ENCODE measurements at regions not wholly inside any gene's neighbourhood (a gene's known extent, or its start where the extent isn't known, plus 50 kb on each side); places are given as distances from the start of the nearest gene placed in this dataset.

DNA sequence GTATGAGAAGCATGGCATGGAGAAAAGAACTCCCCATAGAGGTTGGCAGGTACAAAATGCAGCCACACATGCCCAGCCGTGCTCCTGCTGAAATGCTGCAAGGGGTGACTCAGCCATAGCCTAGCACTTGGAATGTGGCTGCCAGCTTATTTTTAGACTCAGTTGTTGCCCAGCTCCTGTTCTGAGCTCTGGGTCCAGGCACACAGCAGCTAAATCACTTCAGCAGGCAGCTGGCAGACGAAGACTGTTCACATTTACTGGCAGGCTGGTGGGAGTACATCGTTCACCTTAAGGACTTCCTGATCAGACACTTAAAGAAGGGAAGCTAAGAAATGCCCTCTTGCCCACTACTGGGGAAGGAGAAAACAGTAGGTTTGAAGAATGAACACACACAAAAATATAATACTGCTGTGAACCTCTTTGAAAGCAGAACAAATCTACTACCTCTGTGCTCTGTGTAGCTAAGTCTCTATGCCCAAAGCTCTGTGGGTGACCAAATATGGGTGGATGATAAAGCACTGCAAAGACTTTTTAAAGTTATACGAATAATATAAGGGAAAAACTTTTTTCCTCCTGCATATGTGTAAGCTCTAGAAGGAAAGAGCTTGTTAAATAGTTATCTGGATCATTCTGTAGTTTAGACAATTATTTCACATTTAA is 146.1 kb downstream of the LNPK start:
- TF ChIP-seq, protein P1, sequence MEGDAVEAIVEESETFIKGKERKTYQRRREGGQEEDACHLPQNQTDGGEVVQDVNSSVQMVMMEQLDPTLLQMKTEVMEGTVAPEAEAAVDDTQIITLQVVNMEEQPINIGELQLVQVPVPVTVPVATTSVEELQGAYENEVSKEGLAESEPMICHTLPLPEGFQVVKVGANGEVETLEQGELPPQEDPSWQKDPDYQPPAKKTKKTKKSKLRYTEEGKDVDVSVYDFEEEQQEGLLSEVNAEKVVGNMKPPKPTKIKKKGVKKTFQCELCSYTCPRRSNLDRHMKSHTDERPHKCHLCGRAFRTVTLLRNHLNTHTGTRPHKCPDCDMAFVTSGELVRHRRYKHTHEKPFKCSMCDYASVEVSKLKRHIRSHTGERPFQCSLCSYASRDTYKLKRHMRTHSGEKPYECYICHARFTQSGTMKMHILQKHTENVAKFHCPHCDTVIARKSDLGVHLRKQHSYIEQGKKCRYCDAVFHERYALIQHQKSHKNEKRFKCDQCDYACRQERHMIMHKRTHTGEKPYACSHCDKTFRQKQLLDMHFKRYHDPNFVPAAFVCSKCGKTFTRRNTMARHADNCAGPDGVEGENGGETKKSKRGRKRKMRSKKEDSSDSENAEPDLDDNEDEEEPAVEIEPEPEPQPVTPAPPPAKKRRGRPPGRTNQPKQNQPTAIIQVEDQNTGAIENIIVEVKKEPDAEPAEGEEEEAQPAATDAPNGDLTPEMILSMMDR (IDR thresholded peaks at IDR 0.05) = no peak
- DNase-seq = no peak
- H3K36me3 Mint-ChIP-seq (ENCODE audit: low read depth) = no peaks in the 10 kb centered on the region
- H3K4me1 Mint-ChIP-seq = peaks cover 44% of the 10 kb centered on the region
- H3K4me3 Mint-ChIP-seq = no peak overlapping the region
- peaks cover 3% of the 10 kb centered on the region for H3K9me3 Mint-ChIP-seq
- H3K27ac Mint-ChIP-seq = no peak overlapping the region
- peaks cover 5% of the 10 kb centered on the region for H3K27me3 Mint-ChIP-seq (ENCODE audit: low read depth, poor library complexity)

DNA sequence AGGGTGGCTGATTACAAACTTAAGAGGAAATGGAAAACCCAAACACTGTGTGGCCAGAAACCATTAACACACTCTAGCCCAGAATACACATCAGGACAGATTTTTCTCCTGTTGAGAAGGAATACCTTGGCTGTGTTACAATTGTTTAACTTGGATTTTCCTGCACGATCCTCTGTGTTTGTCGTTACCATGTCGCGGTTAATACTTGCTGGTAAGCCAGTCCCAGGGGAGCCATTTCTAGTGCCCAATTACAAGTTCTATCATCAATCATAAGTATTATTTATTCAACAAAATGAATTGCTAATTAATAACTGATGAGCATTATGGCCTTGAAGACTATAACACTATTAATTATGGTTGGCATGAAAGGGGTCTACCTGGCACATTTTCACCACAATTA is 146.8 kb downstream of the LNPK start:
- H3K36me3 Mint-ChIP-seq (ENCODE audit: low read depth) = no peaks in the 10 kb centered on the region
- peaks cover 3% of the 10 kb centered on the region for H3K9me3 Mint-ChIP-seq
- H3K27ac Mint-ChIP-seq = no peak overlapping the region
- H3K4me3 Mint-ChIP-seq = no peak overlapping the region
- TF ChIP-seq, protein P1 (IDR thresholded peaks at IDR 0.05) = no peak
- peaks cover 44% of the 10 kb centered on the region for H3K4me1 Mint-ChIP-seq
- DNase-seq = no peak
- H3K27me3 Mint-ChIP-seq (ENCODE audit: low read depth, poor library complexity) = peaks cover 5% of the 10 kb centered on the region

DNA sequence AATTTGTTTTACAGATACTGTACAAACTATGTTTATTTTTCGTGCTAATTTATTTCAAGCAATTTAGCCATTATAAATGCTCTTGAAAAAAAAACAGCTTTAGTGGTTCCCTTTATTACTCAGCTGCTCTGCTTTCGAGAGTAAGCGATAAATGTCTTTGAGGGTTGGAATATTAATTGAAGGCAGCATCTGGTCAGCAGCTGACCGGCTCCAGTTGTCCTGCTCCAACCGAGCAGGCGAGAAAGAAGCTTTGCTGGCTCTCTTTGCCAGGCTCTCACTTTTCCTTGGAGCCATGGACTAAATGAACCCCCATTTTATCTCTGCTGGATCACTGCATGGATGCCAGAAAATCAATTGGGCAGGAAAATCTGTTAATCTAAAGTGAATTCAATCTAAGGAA is 147.4 kb downstream of the LNPK start:
- TF ChIP-seq, protein P1 (IDR thresholded peaks at IDR 0.05) = no peak
- peaks cover 5% of the 10 kb centered on the region for H3K27me3 Mint-ChIP-seq (ENCODE audit: low read depth, poor library complexity)
- no peak overlapping the region for H3K27ac Mint-ChIP-seq
- H3K9me3 Mint-ChIP-seq = no peaks in the 10 kb centered on the region
- no peak for DNase-seq
- no peaks in the 10 kb centered on the region for H3K36me3 Mint-ChIP-seq (ENCODE audit: low read depth)
- H3K4me1 Mint-ChIP-seq = peaks cover 44% of the 10 kb centered on the region
- no peak overlapping the region for H3K4me3 Mint-ChIP-seq

DNA sequence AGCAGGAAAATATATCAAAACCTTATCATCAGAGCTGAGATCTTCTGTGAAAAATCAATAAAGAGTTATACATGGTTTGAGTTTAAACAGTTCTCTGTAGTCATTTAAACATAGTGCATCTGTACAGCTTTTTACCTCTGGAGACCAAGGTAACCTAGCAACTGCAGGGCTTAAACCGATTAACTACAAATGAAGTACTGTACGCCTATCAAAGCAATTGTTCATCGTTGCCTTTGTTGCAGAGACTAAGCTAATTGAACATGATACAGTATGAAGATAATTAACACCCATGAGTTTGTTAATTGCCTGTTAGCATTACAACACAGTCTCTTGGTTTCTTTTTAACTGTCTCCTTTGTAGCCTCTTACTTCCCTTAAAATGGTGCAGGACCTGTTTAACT is 147.9 kb downstream of the LNPK start:
- Mint-ChIP-seq H3K36me3 (ENCODE audit: low read depth) (no peaks in the 10 kb centered on the region), H3K27ac (no peak overlapping the region), H3K4me1 (peaks cover 44% of the 10 kb centered on the region), H3K27me3 (ENCODE audit: low read depth, poor library complexity) (peaks cover 5% of the 10 kb centered on the region), H3K9me3 (no peaks in the 10 kb centered on the region), H3K4me3 (no peak overlapping the region)
- DNase-seq = no peak
- TF ChIP-seq, protein P1 (IDR thresholded peaks at IDR 0.05) = no peak

DNA sequence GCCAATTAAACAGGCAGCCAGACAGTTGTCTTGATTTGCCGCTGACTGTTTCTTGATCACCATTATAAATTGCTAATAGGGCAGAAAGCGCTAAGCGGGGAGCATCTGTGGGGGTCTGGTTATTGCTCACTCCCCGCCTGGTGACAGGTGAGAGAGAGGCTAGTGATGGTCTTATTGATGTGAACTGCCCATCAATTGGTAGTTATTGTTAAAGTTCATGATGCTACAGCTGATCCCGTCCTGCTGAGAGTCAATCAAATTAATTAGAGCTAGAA is 148.5 kb downstream of the LNPK start:
- H3K4me3 Mint-ChIP-seq = no peak overlapping the region
- peaks cover 44% of the 10 kb centered on the region for H3K4me1 Mint-ChIP-seq
- no peak for DNase-seq
- TF ChIP-seq, protein P1 (IDR thresholded peaks at IDR 0.05) = no peak
- no peaks in the 10 kb centered on the region for H3K9me3 Mint-ChIP-seq
- H3K36me3 Mint-ChIP-seq (ENCODE audit: low read depth) = no peaks in the 10 kb centered on the region
- H3K27me3 Mint-ChIP-seq (ENCODE audit: low read depth, poor library complexity) = peaks cover 5% of the 10 kb centered on the region
- no peak overlapping the region for H3K27ac Mint-ChIP-seq

DNA sequence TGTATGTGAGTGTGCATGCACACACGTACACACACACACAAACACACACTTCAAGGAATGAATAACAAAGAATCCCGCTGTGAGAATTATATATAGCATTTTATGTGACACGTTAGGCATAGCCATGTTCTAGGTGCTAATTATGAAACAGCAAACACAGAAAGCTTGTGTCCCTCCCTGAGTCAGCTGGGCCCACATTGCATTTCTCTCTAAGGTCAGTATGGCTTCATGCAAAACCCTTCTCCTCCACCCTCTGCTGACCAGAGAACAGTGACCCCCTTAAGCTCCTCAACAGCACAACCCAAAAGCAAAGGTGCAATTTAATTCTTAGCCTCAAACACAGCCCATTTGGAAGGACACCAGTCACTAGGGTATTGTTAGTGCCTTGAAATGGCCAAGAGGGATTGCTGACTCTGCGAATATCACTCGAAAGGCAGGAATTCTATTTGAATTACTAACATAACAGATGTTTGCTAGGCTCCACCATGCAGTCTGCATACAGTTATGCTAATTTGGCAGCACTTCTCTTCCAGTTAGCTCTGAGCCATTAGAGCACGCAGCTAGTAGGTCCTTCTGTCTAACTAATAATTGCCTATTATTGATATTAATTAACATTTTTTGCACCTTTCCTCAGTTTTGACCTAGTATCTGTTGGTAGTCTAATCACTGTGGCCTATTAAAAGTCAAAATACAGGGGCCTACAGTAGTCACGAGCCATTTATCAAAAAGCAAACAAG is 149.0 kb downstream of the LNPK start:
- no peak overlapping the region for H3K4me3 Mint-ChIP-seq
- TF ChIP-seq, protein P1 (IDR thresholded peaks at IDR 0.05) = no peak
- no peaks in the 10 kb centered on the region for H3K9me3 Mint-ChIP-seq
- DNase-seq = no peak
- H3K27ac Mint-ChIP-seq = no peak overlapping the region
- peaks cover 44% of the 10 kb centered on the region for H3K4me1 Mint-ChIP-seq
- H3K36me3 Mint-ChIP-seq (ENCODE audit: low read depth) = no peaks in the 10 kb centered on the region
- peaks cover 5% of the 10 kb centered on the region for H3K27me3 Mint-ChIP-seq (ENCODE audit: low read depth, poor library complexity)

Measured in nephron progenitor cell (in vitro differentiated cells).